Anterior cingulate cortex (tissue), 58 donors: ENCODE measurements at regions not wholly inside any gene's neighbourhood (a gene's known extent, or its start where the extent isn't known, plus 50 kb on each side); places are given as distances from the start of the nearest gene placed in this dataset.

ENCODE experiments used
- DNase-seq, 58 donors: peaks; one replicate each; lab custom pipeline; 2025; lab: John Stamatoyannopoulos, UW

GRCh38 chr18:23077493-23078256 is 57.6 kb upstream of the CABLES1 start:
- peak in 1 of 58 donors; percentile 6 for DNase-seq

GRCh38 chr18:23085066-23085465 is 50.2 kb upstream of the CABLES1 start:
- DNase-seq: no peak
